GM12878 (cell line): ENCODE measurements at regions not wholly inside any gene's neighbourhood (a gene's known extent, or its start where the extent isn't known, plus 50 kb on each side); places are given as distances from the start of the nearest gene placed in this dataset.

Source experiments
- ATAC-seq: fragments of 200-7000 bp; cut with Tn5 transposase; 3 replicates; pipeline ENCODE4 v1.9.1; 2020; ENCODE audit warnings: mild to moderate bottlenecking, moderate library complexity
- BruUV-seq: library from RNA; stranded (reverse); fragments of 400-500 nt; replicated peaks from 2 replicates; lab custom pipeline; 2021; lab: Mats Ljungman, UMichigan
- CTCF ChIA-PET: fragments of 300-600 bp; sonication (Branson Sonifier 250); formaldehyde crosslinking; extraction: SDS; loops from one replicate; lab custom pipeline; 2021; ENCODE audit warnings: inconsistent platforms; lab: Yijun Ruan, JAX
- POLR2A ChIA-PET: fragments of 350-600 bp; formaldehyde crosslinking; extraction: SDS; loops from one replicate; lab custom pipeline; 2021; ENCODE audit warnings: inconsistent platforms; lab: Charles Lee
- RAD21 ChIA-PET: fragments of 300-600 bp; sonication (Branson Sonifier 250); formaldehyde crosslinking; loops from one replicate; lab custom pipeline; 2023; ENCODE audit warnings: antibody characterized with exemption; ENCODE audit not compliant: unreplicated experiment; lab: Charles Lee
- SMC1A ChIA-PET: fragments of 300-600 bp; sonication (Branson Sonifier 250); formaldehyde crosslinking; loops from one replicate; lab custom pipeline; 2023; ENCODE audit not compliant: unreplicated experiment, uncharacterized antibody; lab: Charles Lee
- DNase-seq: peaks from one replicate; pipeline ENCODE4 v3.0.0-alpha.2; 2011; ENCODE audit warnings: low read depth, low spot score
- FAIRE-seq: peaks from 3 replicates; lab custom pipeline; 2011; peaks lifted over from hg19 to GRCh38; lab: Jason Lieb, UNC
- H2AFZ ChIP-seq: 2 replicates; pipeline ENCODE4 v1.6.0; 2011; ENCODE audit warnings: low read depth, low read length, control low read depth; ENCODE audit not compliant: control insufficient read depth
- H3K27ac ChIP-seq: 2 replicates; pipeline ENCODE4 v1.5.1; 2011; ENCODE audit warnings: control low read depth; ENCODE audit not compliant: control insufficient read depth, insufficient read depth
- H3K27me3 ChIP-seq, 2 experiments: replicated peaks in 1 of 2; 2 replicates each; pipeline versions ENCODE4 v1.6.0 to v1.6.1; 2011; ENCODE audit warnings: low read length in 1 of 2; ENCODE audit not compliant: control insufficient read depth in 2 of 2, insufficient read depth in 2 of 2
- H3K36me3 ChIP-seq, 2 experiments: 2 replicates each; pipeline ENCODE4 v1.5.1; 2011; ENCODE audit warnings: low read length in 1 of 2; ENCODE audit not compliant: control insufficient read depth in 2 of 2, insufficient read depth in 2 of 2
- H3K4me1 ChIP-seq: 2 replicates; pipeline ENCODE4 v1.6.1; 2011; ENCODE audit warnings: mild to moderate bottlenecking, low read length, moderate library complexity, mixed read lengths; ENCODE audit not compliant: control insufficient read depth, insufficient read depth
- H3K4me2 ChIP-seq: 2 replicates; pipeline ENCODE4 v1.6.0; 2011; ENCODE audit warnings: control low read depth; ENCODE audit not compliant: control insufficient read depth, insufficient read depth
- H3K4me3 ChIP-seq: fragments of 200-600 bp; sonication (generic); 2 replicates; pipeline ENCODE4 v1.5.1; 2016
- H3K79me2 ChIP-seq: 2 replicates; pipeline ENCODE4 v1.6.0; 2011; ENCODE audit warnings: low read length; ENCODE audit not compliant: control insufficient read depth, insufficient read depth
- H3K9ac ChIP-seq: 2 replicates; pipeline ENCODE4 v1.8.0; 2011; ENCODE audit warnings: low read length, control low read depth, mixed read lengths; ENCODE audit not compliant: control insufficient read depth, insufficient read depth
- H3K9me3 ChIP-seq: replicated peaks from 3 replicates; pipeline ENCODE4 v1.5.1; 2011; ENCODE audit warnings: mild to moderate bottlenecking, low read length; ENCODE audit not compliant: control insufficient read depth, insufficient read depth
- H4K20me1 ChIP-seq: 2 replicates; pipeline ENCODE4 v1.6.0; 2011; ENCODE audit not compliant: control insufficient read depth, insufficient read depth
- BRCA1 ChIP-seq: IDR thresholded peaks from 2 replicates; pipeline ENCODE4 v1.6.1; 2011; ENCODE audit warnings: low read depth, low read length, improper control_type of control experiment
- JUNB ChIP-seq: IDR thresholded peaks from 2 replicates; pipeline ENCODE4 v1.6.1; 2016; ENCODE audit warnings: antibody characterized with exemption, mild to moderate bottlenecking
- LARP7 ChIP-seq: fragments of 450-650 bp; IDR thresholded peaks from 2 replicates; pipeline ENCODE4 v1.6.1; 2017; ENCODE audit warnings: mild to moderate bottlenecking
- NR2C2 ChIP-seq: IDR thresholded peaks from 2 replicates; pipeline ENCODE4 v1.6.1; 2011; ENCODE audit warnings: borderline replicate concordance, low read depth; ENCODE audit not compliant: control insufficient read depth, insufficient read length
- RELA ChIP-seq: fragments of 450-650 bp; IDR thresholded peaks from 2 replicates; pipeline ENCODE4 v1.8.0; 2014; ENCODE audit warnings: borderline replicate concordance; ENCODE audit not compliant: partially characterized antibody
- ZBED1 ChIP-seq: IDR thresholded peaks from 2 replicates; pipeline ENCODE4 v1.6.1; 2016; ENCODE audit warnings: borderline replicate concordance
- ZNF384 ChIP-seq: IDR thresholded peaks from 2 replicates; pipeline ENCODE4 v1.6.1; 2012; ENCODE audit warnings: low read depth, mild to moderate bottlenecking, low read length, improper control_type of control experiment, borderline replicate concordance
- WGBS: methylation state at CpG from one replicate; pipeline ENCODE4 v1.1.6; 2016; ENCODE audit warnings: low lambda C conversion rate; ENCODE audit not compliant: insufficient replicate concordance, insufficient coverage; ENCODE audit errors: missing lambda C conversion rate; 5-methylcytosine and 5-hydroxymethylcytosine counted together
- in situ Hi-C: fragments of 300-500 bp; cut with MboI; formaldehyde crosslinking; loops from 9 replicates; pipeline ENCODE4 v1.14.3; 2018; ENCODE audit warnings: mixed read lengths
- intact Hi-C: fragments of 100-400 bp; cut with micrococcal nuclease; formaldehyde crosslinking; loops from one replicate; pipeline ENCODE4 v1.14.2; 2022; ENCODE audit not compliant: unreplicated experiment
- TF ChIP-seq, protein P1 (sequence below): IDR thresholded peaks from 2 replicates; pipeline ENCODE4 v1.6.1; 2012; ENCODE audit warnings: improper control_type of control experiment, low read depth, low read length; ENCODE audit not compliant: insufficient replicate concordance
- TF ChIP-seq, protein P2 (sequence below): fragments of 450-650 bp; formaldehyde crosslinking; IDR thresholded peaks from 2 replicates; pipeline ENCODE4 v1.4.0; 2020; ENCODE audit warnings: mild to moderate bottlenecking, moderate library complexity
- TF ChIP-seq, protein P3 (sequence below): fragments of 450-650 bp; formaldehyde crosslinking; IDR thresholded peaks from 2 replicates; pipeline ENCODE4 v1.5.0; 2022; ENCODE audit warnings: mild to moderate bottlenecking, missing genetic modification characterization

DNA sequence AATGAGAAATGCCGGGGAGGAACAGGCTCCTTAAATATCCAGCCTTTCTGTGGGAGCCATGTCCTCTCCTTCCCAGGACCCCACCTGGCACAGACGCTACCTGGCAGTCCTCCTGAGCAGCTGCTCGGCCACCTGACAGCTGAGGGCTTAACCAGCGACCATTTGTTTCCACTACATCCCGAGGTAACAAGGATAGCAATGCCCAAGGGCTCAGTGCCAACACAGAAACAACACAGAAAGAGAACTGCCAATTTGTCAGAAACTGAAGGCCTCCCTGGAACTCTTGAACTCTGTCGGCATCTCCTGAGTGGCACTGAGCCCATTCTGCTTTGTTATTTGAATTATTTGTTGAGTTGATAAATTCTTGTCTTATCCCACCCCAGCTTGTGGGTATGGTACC lies 122.2 kb upstream of the ARHGAP28 start:
- intact Hi-C loops, result no loop called here
- FAIRE-seq (no peak), DNase-seq (no peak), ATAC-seq (no peak)
- BruUV-seq, result no TSS peak
- H3K4me2 ChIP-seq, result no peak overlapping the region
- no peak overlapping the region for H3K27ac ChIP-seq
- no peaks in the 10 kb centered on the region for H3K9me3 ChIP-seq
- H4K20me1 ChIP-seq, result no peaks in the 10 kb centered on the region
- no peak overlapping the region for H2AFZ ChIP-seq
- no peaks in the 10 kb centered on the region for H3K27me3 ChIP-seq
- no peaks in the 10 kb centered on the region for H3K36me3 ChIP-seq
- RAD21 ChIA-PET, result no interaction called here
- WGBS, result 18% methylated on average over 6 of the region's 6 CpGs
- in situ Hi-C loops, result no loop called here
- SMC1A ChIA-PET, result no interaction called here
- H3K4me3 ChIP-seq, result no peak overlapping the region
- H3K79me2 ChIP-seq, result no peaks in the 10 kb centered on the region
- CTCF ChIA-PET, result no interaction called here
- POLR2A ChIA-PET, result no interaction called here
- TF ChIP-seq, protein P1, sequence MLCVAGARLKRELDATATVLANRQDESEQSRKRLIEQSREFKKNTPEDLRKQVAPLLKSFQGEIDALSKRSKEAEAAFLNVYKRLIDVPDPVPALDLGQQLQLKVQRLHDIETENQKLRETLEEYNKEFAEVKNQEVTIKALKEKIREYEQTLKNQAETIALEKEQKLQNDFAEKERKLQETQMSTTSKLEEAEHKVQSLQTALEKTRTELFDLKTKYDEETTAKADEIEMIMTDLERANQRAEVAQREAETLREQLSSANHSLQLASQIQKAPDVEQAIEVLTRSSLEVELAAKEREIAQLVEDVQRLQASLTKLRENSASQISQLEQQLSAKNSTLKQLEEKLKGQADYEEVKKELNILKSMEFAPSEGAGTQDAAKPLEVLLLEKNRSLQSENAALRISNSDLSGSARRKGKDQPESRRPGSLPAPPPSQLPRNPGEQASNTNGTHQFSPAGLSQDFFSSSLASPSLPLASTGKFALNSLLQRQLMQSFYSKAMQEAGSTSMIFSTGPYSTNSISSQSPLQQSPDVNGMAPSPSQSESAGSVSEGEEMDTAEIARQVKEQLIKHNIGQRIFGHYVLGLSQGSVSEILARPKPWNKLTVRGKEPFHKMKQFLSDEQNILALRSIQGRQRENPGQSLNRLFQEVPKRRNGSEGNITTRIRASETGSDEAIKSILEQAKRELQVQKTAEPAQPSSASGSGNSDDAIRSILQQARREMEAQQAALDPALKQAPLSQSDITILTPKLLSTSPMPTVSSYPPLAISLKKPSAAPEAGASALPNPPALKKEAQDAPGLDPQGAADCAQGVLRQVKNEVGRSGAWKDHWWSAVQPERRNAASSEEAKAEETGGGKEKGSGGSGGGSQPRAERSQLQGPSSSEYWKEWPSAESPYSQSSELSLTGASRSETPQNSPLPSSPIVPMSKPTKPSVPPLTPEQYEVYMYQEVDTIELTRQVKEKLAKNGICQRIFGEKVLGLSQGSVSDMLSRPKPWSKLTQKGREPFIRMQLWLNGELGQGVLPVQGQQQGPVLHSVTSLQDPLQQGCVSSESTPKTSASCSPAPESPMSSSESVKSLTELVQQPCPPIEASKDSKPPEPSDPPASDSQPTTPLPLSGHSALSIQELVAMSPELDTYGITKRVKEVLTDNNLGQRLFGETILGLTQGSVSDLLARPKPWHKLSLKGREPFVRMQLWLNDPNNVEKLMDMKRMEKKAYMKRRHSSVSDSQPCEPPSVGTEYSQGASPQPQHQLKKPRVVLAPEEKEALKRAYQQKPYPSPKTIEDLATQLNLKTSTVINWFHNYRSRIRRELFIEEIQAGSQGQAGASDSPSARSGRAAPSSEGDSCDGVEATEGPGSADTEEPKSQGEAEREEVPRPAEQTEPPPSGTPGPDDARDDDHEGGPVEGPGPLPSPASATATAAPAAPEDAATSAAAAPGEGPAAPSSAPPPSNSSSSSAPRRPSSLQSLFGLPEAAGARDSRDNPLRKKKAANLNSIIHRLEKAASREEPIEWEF, result no peak
- TF ChIP-seq, protein P2, sequence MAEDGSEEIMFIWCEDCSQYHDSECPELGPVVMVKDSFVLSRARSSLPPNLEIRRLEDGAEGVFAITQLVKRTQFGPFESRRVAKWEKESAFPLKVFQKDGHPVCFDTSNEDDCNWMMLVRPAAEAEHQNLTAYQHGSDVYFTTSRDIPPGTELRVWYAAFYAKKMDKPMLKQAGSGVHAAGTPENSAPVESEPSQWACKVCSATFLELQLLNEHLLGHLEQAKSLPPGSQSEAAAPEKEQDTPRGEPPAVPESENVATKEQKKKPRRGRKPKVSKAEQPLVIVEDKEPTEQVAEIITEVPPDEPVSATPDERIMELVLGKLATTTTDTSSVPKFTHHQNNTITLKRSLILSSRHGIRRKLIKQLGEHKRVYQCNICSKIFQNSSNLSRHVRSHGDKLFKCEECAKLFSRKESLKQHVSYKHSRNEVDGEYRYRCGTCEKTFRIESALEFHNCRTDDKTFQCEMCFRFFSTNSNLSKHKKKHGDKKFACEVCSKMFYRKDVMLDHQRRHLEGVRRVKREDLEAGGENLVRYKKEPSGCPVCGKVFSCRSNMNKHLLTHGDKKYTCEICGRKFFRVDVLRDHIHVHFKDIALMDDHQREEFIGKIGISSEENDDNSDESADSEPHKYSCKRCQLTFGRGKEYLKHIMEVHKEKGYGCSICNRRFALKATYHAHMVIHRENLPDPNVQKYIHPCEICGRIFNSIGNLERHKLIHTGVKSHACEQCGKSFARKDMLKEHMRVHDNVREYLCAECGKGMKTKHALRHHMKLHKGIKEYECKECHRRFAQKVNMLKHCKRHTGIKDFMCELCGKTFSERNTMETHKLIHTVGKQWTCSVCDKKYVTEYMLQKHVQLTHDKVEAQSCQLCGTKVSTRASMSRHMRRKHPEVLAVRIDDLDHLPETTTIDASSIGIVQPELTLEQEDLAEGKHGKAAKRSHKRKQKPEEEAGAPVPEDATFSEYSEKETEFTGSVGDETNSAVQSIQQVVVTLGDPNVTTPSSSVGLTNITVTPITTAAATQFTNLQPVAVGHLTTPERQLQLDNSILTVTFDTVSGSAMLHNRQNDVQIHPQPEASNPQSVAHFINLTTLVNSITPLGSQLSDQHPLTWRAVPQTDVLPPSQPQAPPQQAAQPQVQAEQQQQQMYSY (CRISPR knock-in tag), result no peak
- TF ChIP-seq BRCA1 (no peak), NR2C2 (no peak), JUNB (no peak), ZBED1 (no peak), ZNF384 (no peak), LARP7 (no peak), RELA (no peak)
- TF ChIP-seq, protein P3, sequence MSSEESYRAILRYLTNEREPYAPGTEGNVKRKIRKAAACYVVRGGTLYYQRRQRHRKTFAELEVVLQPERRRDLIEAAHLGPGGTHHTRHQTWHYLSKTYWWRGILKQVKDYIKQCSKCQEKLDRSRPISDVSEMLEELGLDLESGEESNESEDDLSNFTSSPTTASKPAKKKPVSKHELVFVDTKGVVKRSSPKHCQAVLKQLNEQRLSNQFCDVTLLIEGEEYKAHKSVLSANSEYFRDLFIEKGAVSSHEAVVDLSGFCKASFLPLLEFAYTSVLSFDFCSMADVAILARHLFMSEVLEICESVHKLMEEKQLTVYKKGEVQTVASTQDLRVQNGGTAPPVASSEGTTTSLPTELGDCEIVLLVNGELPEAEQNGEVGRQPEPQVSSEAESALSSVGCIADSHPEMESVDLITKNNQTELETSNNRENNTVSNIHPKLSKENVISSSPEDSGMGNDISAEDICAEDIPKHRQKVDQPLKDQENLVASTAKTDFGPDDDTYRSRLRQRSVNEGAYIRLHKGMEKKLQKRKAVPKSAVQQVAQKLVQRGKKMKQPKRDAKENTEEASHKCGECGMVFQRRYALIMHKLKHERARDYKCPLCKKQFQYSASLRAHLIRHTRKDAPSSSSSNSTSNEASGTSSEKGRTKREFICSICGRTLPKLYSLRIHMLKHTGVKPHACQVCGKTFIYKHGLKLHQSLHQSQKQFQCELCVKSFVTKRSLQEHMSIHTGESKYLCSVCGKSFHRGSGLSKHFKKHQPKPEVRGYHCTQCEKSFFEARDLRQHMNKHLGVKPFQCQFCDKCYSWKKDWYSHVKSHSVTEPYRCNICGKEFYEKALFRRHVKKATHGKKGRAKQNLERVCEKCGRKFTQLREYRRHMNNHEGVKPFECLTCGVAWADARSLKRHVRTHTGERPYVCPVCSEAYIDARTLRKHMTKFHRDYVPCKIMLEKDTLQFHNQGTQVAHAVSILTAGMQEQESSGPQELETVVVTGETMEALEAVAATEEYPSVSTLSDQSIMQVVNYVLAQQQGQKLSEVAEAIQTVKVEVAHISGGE (CRISPR knock-in tag), result no peak
- H3K9ac ChIP-seq, result no peak overlapping the region
- no peaks in the 10 kb centered on the region for H3K4me1 ChIP-seq
